K562 (cell line): ENCODE measurements at regions not wholly inside any gene's neighbourhood (a gene's known extent, or its start where the extent isn't known, plus 50 kb on each side); places are given as distances from the start of the nearest gene placed in this dataset.

Experiments used
- ATAC-seq: fragments of 200-7000 bp; cut with Tn5 transposase; 3 replicates; pipeline ENCODE4 v1.9.1; 2020; ENCODE audit warnings: moderate library complexity
- BruUV-seq: library from RNA; stranded (reverse); fragments of 400-500 nt; replicated peaks from 2 replicates; lab custom pipeline; 2021; lab: Mats Ljungman, UMichigan
- CTCF ChIA-PET: fragments of 300-600 bp; formaldehyde crosslinking; extraction: SDS; loops from one replicate; lab custom pipeline; 2021; ENCODE audit warnings: low intra/inter-chr PET ratio; lab: Yijun Ruan, JAX
- POLR2A ChIA-PET: fragments of 300-600, 350-650 bp; sonication (Branson Sonifier 250); formaldehyde crosslinking; extraction: SDS; loops from one replicate; lab custom pipeline; 2021; ENCODE audit warnings: antibody characterized with exemption, inconsistent platforms; lab: Yijun Ruan, JAX
- DNase-seq, 4 experiments: peaks; one replicate each; pipeline versions ENCODE4 v3.0.0 to v3.0.0-alpha.2; 2011 to 2018; ENCODE audit warnings: low spot score in 3 of 4, mixed read lengths in 3 of 4; ENCODE audit errors: extremely low read depth in 1 of 4
- FAIRE-seq: peaks from 2 replicates; lab custom pipeline; 2011; peaks lifted over from hg19 to GRCh38; lab: Jason Lieb, UNC
- H2AFZ ChIP-seq: 2 replicates; pipeline ENCODE4 v1.6.0; 2011; ENCODE audit warnings: low read depth, low read length, control low read depth, inconsistent platforms
- H3K27ac ChIP-seq: fragments of 200-600 bp; 3 replicates; pipeline ENCODE4 v1.8.0; 2011; ENCODE audit warnings: low read depth, mild to moderate bottlenecking, control low read depth, inconsistent platforms, low read length, moderate library complexity, mixed read lengths; ENCODE audit errors: extremely low read depth
- H3K27me3 ChIP-seq, 2 experiments: fragments of 300-600 bp in 1 of 2; 2 replicates in 1 of 2; 3 replicates in 1 of 2; pipeline versions ENCODE4 v1.6.0 to v1.8.0; 2011; ENCODE audit warnings: inconsistent platforms in 2 of 2, low read length in 2 of 2, mild to moderate bottlenecking in 1 of 2, mixed read lengths in 1 of 2, moderate library complexity in 1 of 2; ENCODE audit not compliant: control insufficient read depth in 2 of 2, insufficient read depth in 2 of 2
- H3K36me3 ChIP-seq: fragments of 300-600 bp; 3 replicates; pipeline ENCODE4 v1.8.0; 2011; ENCODE audit warnings: mild to moderate bottlenecking, low read length, inconsistent platforms; ENCODE audit not compliant: control insufficient read depth, insufficient read depth
- H3K4me1 ChIP-seq, 2 experiments: fragments of 200-600 bp in 1 of 2; replicated peaks in 1 of 2; 2 replicates in 1 of 2; 3 replicates in 1 of 2; pipeline versions ENCODE4 v1.5.1 to v1.8.0; 2011; ENCODE audit warnings: inconsistent platforms in 2 of 2, low read length in 2 of 2, mild to moderate bottlenecking in 1 of 2, mixed read lengths in 1 of 2, moderate library complexity in 1 of 2; ENCODE audit not compliant: control insufficient read depth in 2 of 2, insufficient read depth in 2 of 2
- H3K4me2 ChIP-seq: 2 replicates; pipeline ENCODE4 v1.6.1; 2011; ENCODE audit warnings: low read length, control low read depth, inconsistent platforms, mixed read lengths; ENCODE audit not compliant: insufficient read depth
- H3K4me3 ChIP-seq: fragments of 200-600 bp; sonication (generic), shearing (Covaris generic); 2 replicates; pipeline ENCODE4 v1.5.1; 2016; ENCODE audit warnings: control low read depth, inconsistent platforms
- H3K79me2 ChIP-seq: fragments of 200-600 bp; 3 replicates; pipeline ENCODE4 v1.8.0; 2011; ENCODE audit warnings: low read length, inconsistent platforms; ENCODE audit not compliant: control insufficient read depth, insufficient read depth
- H3K9ac ChIP-seq, 2 experiments: 2 replicates each; pipeline versions ENCODE4 v1.6.0 to v1.6.1; 2011; ENCODE audit warnings: low read depth in 2 of 2, low read length in 2 of 2, control low read depth in 1 of 2, inconsistent platforms in 1 of 2, mild to moderate bottlenecking in 1 of 2, mixed read lengths in 1 of 2; ENCODE audit not compliant: insufficient read depth in 1 of 2
- H3K9me1 ChIP-seq: one replicate; pipeline ENCODE4 v1.6.0; 2011; ENCODE audit warnings: inconsistent platforms, mild to moderate bottlenecking, low read length, moderate library complexity; ENCODE audit not compliant: control insufficient read depth, insufficient read depth
- H3K9me3 ChIP-seq: replicated peaks from 2 replicates; pipeline ENCODE4 v1.5.1; 2011; ENCODE audit warnings: low read depth, low read length, inconsistent platforms; ENCODE audit not compliant: control insufficient read depth, insufficient read depth
- H4K20me1 ChIP-seq: replicated peaks from 2 replicates; pipeline ENCODE4 v1.6.1; 2011; ENCODE audit warnings: low read length, inconsistent platforms, mixed read lengths; ENCODE audit not compliant: control insufficient read depth, insufficient read depth
- ASH1L ChIP-seq: fragments of 450-650 bp; IDR thresholded peaks from 2 replicates; pipeline ENCODE4 v1.6.1; 2018; ENCODE audit warnings: borderline replicate concordance, mild to moderate bottlenecking, low read depth; ENCODE audit not compliant: partially characterized antibody
- ATF1 ChIP-seq, 2 experiments: fragments of 450-650 bp in 1 of 2; IDR thresholded peaks; 2 replicates each; pipeline ENCODE4 v1.6.1; 2016; ENCODE audit warnings: missing compliant biosample characterization in 1 of 2, missing genetic modification characterization in 1 of 2
- ATF7 ChIP-seq: fragments of 450-650 bp; IDR thresholded peaks from 2 replicates; pipeline ENCODE4 v1.7.1; 2014; ENCODE audit warnings: mild to moderate bottlenecking, moderate library complexity
- HMG20A ChIP-seq: fragments of 450-650 bp; formaldehyde crosslinking; conservative IDR thresholded peaks from 2 replicates; pipeline ENCODE4 v1.4.0; 2020; ENCODE audit warnings: mild to moderate bottlenecking, mixed read lengths
- MEF2A ChIP-seq: IDR thresholded peaks from 2 replicates; pipeline ENCODE4 v1.6.1; 2011; ENCODE audit warnings: low read depth, mild to moderate bottlenecking, low read length, moderate library complexity; ENCODE audit not compliant: control insufficient read depth
- MLLT1 ChIP-seq, 2 experiments: fragments of 450-650 bp; IDR thresholded peaks; 2 replicates each; pipeline ENCODE4 v1.6.1; 2016
- NCOA6 ChIP-seq: fragments of 450-650 bp; IDR thresholded peaks from 2 replicates; pipeline ENCODE4 v1.6.1; 2017; ENCODE audit warnings: mild to moderate bottlenecking
- NFE2 ChIP-seq: IDR thresholded peaks from 2 replicates; pipeline ENCODE4 v1.6.1; 2014; ENCODE audit warnings: antibody characterized with exemption, low read depth
- NONO ChIP-seq, 2 experiments: fragments of 200-400 bp in 1 of 2; fragments of 450-650 bp in 1 of 2; formaldehyde crosslinking in 1 of 2; IDR thresholded peaks; 2 replicates each; pipeline ENCODE4 v1.6.1; 2017; ENCODE audit warnings: low read depth in 2 of 2, mild to moderate bottlenecking in 2 of 2, moderate library complexity in 2 of 2, low read length in 1 of 2
- ZBTB17 ChIP-seq: fragments of 450-650 bp; formaldehyde crosslinking; IDR thresholded peaks from 2 replicates; pipeline ENCODE4 v1.4.0; 2020; ENCODE audit warnings: mild to moderate bottlenecking
- ZNF431 ChIP-seq: sonication (generic); formaldehyde crosslinking; IDR thresholded peaks from 2 replicates; pipeline ENCODE4 v1.8.0; 2022; ENCODE audit warnings: mild to moderate bottlenecking, missing genetic modification reagents
- in situ Hi-C: fragments of 300-500 bp; cut with MboI; formaldehyde crosslinking; loops from 4 replicates; pipeline ENCODE4 v1.15.0; 2018; ENCODE audit warnings: inconsistent platforms, mixed read lengths
- intact Hi-C: fragments of 100-400 bp; cut with micrococcal nuclease; formaldehyde crosslinking; loops from 2 replicates; pipeline ENCODE4 v1.14.2; 2022
- TF ChIP-seq, protein P1 (sequence below): sonication (generic); formaldehyde crosslinking; IDR thresholded peaks from 2 replicates; pipeline ENCODE4 v1.8.0; 2022; ENCODE audit warnings: mild to moderate bottlenecking, low read depth, missing genetic modification reagents

GRCh38 chr15:39270221-39270855 is 310.5 kb upstream of the THBS1 start:
- in situ Hi-C loops: no loop called here
- no peak overlapping the region for H3K9ac ChIP-seq
- H3K9me1 ChIP-seq: no peaks in the 10 kb centered on the region
- CTCF ChIA-PET: no interaction called here
- FAIRE-seq (no peak), ATAC-seq (no peak), DNase-seq (no peak)
- no TSS peak for BruUV-seq
- POLR2A ChIA-PET: interaction anchor here (0.7 to 1.5 kb wide), 2 partner anchors 9 to 26 kb away, joined by 3 to 4 read pairs; no protein-coding TSS in a partner anchor
- no peaks in the 10 kb centered on the region for H3K4me1 ChIP-seq
- H3K36me3 ChIP-seq: no peaks in the 10 kb centered on the region
- H3K79me2 ChIP-seq: no peaks in the 10 kb centered on the region
- H3K4me2 ChIP-seq: no peak overlapping the region
- H4K20me1 ChIP-seq: no peaks in the 10 kb centered on the region
- peaks cover 3 to 5% of the 10 kb centered on the region in 2 experiments; a peak in 2 of 5 replicates for H3K27me3 ChIP-seq
- H2AFZ ChIP-seq: no peak overlapping the region
- no peaks in the 10 kb centered on the region for H3K9me3 ChIP-seq
- no peak overlapping the region for H3K4me3 ChIP-seq
- no peak overlapping the region for H3K27ac ChIP-seq
- intact Hi-C loops: no loop called here
- no peak for TF ChIP-seq ATF7
- no peak for TF ChIP-seq NFE2
- no peak for TF ChIP-seq HMG20A (CRISPR knock-in tag)
- TF ChIP-seq, protein P1, sequence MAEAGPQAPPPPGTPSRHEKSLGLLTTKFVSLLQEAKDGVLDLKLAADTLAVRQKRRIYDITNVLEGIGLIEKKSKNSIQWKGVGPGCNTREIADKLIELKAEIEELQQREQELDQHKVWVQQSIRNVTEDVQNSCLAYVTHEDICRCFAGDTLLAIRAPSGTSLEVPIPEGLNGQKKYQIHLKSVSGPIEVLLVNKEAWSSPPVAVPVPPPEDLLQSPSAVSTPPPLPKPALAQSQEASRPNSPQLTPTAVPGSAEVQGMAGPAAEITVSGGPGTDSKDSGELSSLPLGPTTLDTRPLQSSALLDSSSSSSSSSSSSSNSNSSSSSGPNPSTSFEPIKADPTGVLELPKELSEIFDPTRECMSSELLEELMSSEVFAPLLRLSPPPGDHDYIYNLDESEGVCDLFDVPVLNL (CRISPR knock-in tag): no peak
- no peak for TF ChIP-seq ASH1L
- no peak for TF ChIP-seq ATF1 (CRISPR knock-in tag; IDR thresholded peaks at IDR 0.05)
- TF ChIP-seq ATF1 (tag; IDR thresholded peaks at IDR 0.05): no peak
- no peak for TF ChIP-seq MLLT1 (IDR thresholded peaks at IDR 0.05)
- no peak for TF ChIP-seq ZBTB17 (CRISPR knock-in tag)
- TF ChIP-seq ZNF431: no peak
- TF ChIP-seq MEF2A: no peak
- no peak for TF ChIP-seq NONO (IDR thresholded peaks at IDR 0.05; ENCODE audit: low read depth in 2 of 2, low read length in 1 of 2)
- TF ChIP-seq NCOA6: no peak
